DMS153 (cell line): ENCODE measurements at regions not wholly inside any gene's neighbourhood (a gene's known extent, or its start where the extent isn't known, plus 50 kb on each side); places are given as distances from the start of the nearest gene placed in this dataset.

Source experiments
- DNase-seq: peaks from one replicate; lab custom pipeline; 2025; lab: John Stamatoyannopoulos, UW

- no peak for DNase-seq
Observed at GRCh38 chr22:49623176-49623575, 204.5 kb downstream of the BRD1 start.

GRCh38 chr22:49622241-49623105 is 205.2 kb downstream of the BRD1 start:
- no peak for DNase-seq

DNA sequence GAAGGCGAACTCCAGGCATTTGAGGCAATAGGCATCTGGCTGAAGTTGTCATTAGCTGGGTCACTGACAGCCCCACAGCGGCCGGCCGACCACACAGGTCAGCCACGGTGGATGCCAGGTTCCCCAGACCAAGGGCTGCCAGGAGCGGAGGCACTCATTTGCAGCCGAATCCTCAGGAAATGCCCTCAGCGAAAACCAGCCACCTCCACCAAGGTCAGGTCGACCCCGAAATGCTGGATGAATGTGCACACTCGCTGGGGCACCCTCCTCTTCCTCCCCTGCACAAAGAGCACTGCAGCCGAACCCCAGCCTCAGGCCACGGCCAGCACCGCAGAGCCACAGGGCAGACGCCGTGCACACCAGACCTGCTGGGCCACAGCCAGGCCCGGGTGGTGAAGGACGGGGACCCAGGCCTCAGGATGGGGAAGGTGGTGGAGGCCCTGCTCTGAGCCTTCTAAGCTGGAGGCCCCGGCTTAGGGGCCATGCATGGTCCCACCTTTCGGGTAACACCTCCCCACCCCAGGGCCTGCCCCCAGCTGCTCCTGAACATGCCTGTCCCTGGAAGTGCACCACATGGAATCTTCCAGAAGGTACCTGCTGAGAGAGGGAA is 206.0 kb downstream of the BRD1 start:
- DNase-seq: no peak

DNA sequence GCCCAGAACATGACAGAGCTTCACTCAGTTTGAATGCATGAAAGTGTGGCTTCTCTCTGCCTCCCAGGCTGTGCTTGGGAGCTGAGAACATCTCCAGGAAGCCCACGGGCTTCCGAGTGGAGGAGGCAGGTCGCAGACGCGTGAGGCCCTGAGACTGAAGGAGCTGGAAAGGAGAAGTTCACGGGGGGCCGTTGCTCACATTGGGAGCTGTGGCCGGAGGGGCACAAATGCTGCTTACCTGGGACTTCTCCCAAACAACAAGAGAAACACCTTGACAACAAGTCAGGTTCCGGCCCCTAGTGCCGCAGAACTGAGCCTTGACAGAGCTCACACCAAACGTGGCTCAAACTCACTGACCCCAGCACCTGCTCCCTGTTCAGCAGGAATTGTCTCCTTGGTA is 207.0 kb downstream of the BRD1 start:
- DNase-seq: no peak

- DNase-seq: no peak
Observed at GRCh38 chr22:49620003-49620556, 207.6 kb downstream of the BRD1 start.

DNA sequence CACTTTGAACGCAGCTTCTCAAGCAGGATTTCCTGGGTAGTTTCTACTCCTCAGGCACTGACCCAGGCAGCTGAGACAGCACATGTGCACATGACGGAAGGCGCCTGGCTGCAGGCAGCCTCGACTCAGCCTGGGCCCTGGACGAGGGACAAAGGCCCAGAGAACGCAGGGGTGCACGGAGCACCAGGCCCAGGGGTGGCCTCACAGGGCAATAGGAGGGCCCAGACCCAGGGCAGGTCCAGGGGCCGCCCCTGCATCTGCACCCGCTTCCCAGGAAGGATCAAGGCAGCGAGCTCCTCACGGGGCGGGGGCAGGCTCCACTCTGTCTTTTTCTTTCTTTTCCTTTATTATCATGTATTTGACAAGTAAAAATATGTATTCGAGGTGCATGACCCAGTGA is 208.4 kb downstream of the BRD1 start:
- no peak for DNase-seq

- DNase-seq: no peak
Observed at GRCh38 chr22:49618677-49618953, 209.1 kb downstream of the BRD1 start.

DNA sequence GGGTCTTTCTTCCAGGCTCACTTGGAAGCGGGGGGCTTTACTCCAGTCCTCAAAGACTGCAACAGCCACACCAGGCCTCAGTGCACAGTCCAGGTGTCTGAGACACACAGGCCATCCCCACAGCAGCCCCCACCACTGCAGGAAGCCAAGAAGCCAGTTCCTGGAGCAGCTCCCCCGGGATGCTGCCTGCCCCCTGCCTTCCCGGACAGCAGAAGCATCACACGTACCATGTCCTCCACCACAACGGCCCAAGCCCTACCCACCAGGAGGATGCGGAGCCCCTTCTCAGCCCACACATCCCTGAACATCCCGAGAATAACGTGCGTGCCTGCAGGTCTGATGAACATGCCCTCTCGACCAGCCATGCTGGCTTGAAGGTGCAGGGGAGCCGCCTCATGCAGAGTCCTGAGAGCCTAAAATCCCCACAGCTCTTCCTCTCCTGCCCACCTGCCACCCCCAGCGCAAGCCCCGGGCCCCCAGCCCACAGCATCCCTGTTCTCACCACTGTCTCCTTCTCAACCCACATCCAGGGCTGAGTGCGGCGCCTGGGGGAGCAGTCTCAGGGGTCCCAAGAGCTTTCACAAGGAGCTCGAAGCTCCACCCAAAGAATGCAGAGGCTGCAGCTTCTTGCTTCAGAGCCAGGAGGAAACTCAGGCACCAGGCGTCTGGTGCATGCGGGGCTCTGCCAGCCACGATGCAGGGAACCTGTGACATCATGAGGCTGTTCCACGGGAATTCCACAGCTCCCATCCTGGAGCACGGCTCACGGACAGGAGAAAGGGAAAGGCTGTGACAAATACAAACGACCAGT is 209.6 kb downstream of the BRD1 start:
- DNase-seq: no peak

GRCh38 chr22:49617264-49617663 is 210.4 kb downstream of the BRD1 start:
- no peak for DNase-seq

DNA sequence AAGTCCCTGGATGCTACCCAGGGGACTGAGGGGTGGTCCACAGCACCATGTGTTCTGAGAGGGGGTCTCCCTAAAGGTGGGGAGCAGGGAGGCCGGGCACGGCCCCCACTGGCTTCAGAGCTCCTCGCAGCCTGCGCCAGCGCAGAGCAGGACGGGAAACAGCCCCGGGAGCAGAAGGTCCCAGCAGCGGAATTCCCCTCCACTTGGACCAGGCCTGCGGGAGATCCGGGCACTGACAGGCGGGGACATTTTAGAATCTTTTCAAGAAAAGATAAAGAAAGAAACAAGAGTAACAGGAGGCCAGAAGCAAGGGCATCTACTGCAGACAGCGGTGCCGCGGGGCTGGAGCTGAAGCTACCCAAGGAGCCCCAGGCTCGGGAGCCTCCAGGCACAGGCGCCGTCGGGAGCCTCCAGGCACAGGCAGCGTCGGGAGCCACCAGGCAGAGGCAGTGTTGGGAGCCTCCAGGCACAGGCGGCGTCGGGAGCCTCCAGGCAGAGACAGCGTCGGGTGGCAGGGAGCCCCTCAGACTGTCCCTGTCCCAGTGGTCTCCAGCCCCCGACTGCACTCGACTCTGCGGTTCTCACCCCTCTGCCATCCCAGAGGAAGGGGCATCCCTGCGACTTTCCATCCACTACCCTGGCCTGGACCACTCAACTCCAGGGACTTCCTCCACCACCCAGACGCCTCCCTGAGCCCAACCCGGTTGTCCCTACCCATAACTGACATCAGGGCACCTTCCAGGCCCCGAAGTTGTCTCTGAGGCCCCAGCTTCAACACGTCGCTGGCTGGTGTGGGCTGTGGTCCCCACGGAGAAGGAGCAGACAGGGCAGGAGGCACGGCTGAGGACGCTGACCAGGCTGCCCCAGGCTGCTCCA is 211.1 kb downstream of the BRD1 start:
- DNase-seq: no peak

- no peak for DNase-seq
Observed at GRCh38 chr22:49614966-49615965, 212.4 kb downstream of the BRD1 start.

GRCh38 chr22:49613511-49614270 is 214.0 kb downstream of the BRD1 start:
- no peak for DNase-seq

- DNase-seq: no peak
Observed at GRCh38 chr22:49613108-49613507, 214.6 kb downstream of the BRD1 start.

DNA sequence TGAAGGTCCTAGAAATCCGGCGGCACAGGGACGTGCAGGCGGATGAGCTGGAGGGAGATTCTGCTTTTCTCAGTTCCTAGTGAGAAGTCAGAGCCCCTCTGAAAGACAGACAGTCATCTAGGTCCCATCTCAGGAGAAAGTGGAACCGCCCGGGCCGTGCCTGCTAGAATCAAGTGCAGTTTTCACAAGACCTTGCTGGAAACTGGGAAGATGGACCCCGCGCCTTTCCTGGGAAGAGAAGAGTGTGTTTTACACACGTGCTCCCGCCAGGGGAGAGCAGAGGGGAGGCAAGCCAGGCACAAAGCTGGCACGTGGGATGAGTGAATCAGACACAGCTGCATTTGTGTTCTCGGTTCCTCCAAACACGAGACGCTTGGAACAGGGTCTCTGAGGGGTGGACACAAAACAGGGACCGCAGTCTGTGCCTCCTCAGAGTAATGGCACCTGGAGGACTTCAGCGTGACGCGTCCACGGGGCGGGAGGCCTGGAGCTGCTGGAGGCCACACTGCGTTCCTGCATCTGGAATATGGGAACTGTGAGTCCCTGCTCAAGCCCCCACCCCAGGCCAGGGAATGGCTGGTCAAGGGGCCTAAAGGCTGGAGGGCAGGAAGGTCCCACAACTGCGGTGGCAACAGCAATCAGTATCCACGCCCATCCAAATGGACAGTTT is 218.3 kb downstream of the BRD1 start:
- no peak for DNase-seq

- DNase-seq: no peak
Observed at GRCh38 chr22:49608660-49609059, 219.0 kb downstream of the BRD1 start.

- DNase-seq: no peak
Observed at GRCh38 chr22:49608228-49608627, 219.4 kb downstream of the BRD1 start.

- no peak for DNase-seq
Observed at GRCh38 chr22:49607821-49608220, 219.9 kb downstream of the BRD1 start.

GRCh38 chr22:49606562-49607290 is 220.9 kb downstream of the BRD1 start:
- no peak for DNase-seq
